ENCODE measurements at regions not wholly inside any gene's neighbourhood (a gene's known extent, or its start where the extent isn't known, plus 50 kb on each side); places are given as distances from the start of the nearest gene placed in this dataset.
A peak's percentile ranks its signal among the peaks of the same experiment; 100 is the strongest.
"Not testable (repeated sequence)": the region's sequence is repeated elsewhere in the genome, so short reads cannot be mapped to it uniquely, and the experiment has no call there.

DNA sequence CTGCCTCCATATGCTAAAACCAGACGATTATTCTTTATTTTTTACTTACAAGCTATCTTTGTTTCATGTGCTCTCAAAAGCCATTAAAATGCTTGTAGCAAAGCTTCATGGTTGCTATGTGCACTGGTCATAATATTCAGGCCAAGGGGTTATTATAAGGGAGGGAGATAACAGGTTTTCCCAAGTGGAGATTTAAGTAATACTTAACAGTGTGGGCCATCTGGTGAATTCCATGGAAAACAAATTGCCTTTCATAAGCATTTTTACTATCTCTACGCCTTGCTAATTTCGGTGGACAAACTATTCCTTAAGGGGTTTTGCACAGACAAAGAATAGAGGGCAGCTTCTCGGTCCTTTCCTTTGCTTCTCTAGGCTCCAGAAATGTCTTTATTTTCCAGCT lies 137.8 kb downstream of the NUF2 start:
- DNase-seq (ENCODE audit: low read depth, low spot score) = no peak
- in situ Hi-C loops (cut with HindIII; ENCODE audit: low pct_unique_long_range_greater_than_20kb, low sequenced_read_pairs) = no loop called here

DNA sequence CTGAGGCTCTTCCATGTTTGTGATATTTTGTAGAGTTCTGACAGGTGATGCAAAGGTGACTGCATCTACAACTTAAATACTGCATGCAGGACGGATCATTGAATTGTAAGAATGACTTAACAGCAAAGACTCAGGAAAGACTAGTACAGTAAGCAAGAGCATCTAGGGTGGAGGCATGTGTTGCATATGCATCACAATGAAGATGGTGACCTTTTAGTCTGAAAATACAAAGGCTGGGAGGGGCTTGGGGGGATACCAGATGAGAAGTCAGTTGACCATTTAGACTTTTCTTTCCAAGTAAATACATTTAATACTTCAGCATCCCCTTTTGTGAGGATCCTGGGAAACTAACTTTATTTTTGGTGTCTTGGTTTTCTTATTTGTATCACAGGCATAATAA lies 145.5 kb downstream of the NUF2 start:
- DNase-seq (ENCODE audit: low read depth, low spot score) = no peak
- in situ Hi-C loops (cut with HindIII; ENCODE audit: low pct_unique_long_range_greater_than_20kb, low sequenced_read_pairs) = no loop called here

GRCh38 chr1:163471779-163472650 lies 150.3 kb downstream of the NUF2 start:
- in situ Hi-C loops (cut with HindIII; ENCODE audit: low pct_unique_long_range_greater_than_20kb, low sequenced_read_pairs) = no loop called here
- no peak for DNase-seq (ENCODE audit: low read depth, low spot score)

DNA sequence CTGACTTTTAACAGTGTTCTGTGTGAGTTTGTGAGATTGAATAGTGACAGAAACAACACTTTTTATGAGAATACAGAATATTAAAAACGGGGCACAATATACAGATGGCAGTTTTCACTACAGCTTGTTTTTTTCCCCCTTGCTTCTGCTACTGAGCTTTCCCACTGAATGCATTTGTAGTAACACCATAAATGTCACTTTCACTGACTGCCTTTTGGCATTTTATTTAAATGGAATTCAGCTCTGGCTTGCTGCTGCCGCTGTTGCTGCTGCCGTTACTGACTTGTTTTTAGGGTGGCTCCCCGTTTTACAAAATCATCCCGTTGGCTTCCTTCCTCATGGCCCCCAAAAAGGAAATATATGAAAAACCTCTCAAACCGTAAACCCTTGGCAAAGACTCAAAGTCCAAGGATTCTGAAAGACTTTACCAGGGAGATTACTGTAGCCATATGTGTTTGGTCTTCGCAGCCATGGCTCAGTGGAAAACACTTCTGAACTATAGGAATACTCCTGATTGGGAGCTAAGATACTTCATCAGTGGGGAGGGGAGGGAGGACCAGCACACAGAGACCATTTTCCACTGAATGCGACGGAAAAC lies 151.0 kb downstream of the NUF2 start:
- DNase-seq (ENCODE audit: low read depth, low spot score) = no peak
- in situ Hi-C loops (cut with HindIII; ENCODE audit: low pct_unique_long_range_greater_than_20kb, low sequenced_read_pairs) = no loop called here

- in situ Hi-C loops (cut with HindIII; ENCODE audit: low pct_unique_long_range_greater_than_20kb, low sequenced_read_pairs) = no loop called here
Measured at GRCh38 chr1:163477276-163477830, 155.6 kb downstream of the NUF2 start.

DNA sequence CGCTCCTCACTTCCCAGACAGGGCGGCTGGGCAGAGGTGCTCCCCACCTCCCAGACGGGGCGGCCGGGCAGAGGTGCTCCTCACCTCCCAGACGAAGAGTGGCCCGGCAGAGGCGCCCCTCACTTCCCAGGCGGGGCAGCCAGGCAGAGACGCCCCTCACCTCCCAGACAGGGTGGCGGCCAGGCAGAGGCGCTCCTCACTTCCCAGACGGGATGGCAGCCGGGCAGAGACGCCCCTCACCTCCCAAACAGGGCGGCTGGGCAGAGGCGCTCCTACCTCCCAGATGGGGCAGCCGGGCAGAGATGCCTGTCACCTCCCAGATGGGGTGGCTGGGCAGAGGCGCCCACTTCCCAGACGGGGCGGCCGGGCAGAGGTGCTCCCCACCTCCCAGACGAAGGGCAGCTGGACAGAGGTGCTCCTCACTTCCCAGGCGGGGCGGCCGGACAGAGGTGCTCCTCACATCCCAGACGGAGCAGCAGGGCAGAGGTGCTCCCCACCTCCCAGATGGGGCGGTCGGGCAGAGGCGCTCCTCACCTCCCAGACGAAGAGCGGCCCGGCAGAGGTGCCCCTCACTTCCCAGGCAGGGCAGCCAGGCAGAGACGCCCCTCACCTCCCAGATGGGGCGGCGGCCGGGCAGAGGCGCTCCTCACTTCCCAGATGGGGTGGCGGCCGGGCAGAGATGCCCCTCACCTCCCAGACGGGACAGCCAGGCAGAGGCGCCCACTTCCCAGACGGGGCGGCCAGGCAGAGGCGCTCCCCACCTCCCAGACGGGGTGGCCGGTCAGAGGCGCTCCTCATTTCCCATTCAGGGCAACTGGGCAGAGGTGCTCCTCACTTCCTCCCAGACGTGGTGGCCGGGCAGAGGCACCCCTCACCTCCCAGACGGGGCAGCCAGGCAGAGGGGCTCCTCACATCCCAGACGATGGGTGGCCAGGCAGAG lies 176.9 kb downstream of the NUF2 start:
- in situ Hi-C loops (cut with HindIII; ENCODE audit: low pct_unique_long_range_greater_than_20kb, low sequenced_read_pairs); DNase-seq (ENCODE audit: low read depth, low spot score): not testable (repeated sequence)

More at GRCh38 chr1:163477276-163477830, 155.6 kb downstream of the NUF2 start:
- DNase-seq (ENCODE audit: low read depth, low spot score) = no peak

DNA sequence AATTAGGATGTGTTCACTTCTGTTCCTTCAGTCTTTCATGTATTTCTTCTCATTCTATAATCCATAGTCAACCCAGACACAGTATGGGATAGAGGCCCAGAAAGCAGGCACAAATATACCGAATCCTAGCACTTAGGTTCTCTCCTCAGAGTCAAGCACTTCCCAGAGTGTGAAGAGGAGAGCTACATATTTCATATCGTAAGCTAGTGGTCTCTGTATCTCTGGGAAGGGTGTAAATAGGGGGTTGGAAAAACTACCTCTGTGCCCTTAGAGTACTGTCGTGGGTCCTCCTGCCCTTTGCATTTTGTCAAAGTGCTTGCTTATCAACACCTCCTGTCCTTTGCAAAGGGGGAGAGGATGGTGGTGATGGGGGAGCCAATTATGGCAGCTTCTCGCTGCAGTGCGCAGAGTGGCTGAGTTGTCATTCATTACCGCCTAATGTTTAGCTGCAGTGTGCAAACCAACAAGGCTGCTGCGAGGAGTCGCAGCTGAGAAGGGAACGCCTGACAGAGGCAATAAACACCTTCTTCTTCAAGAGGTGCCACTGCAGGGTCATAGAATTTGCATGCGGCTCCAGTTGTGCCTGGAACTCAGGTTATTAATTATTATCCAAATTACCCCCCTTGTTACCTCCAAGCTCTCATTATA lies 182.7 kb downstream of the NUF2 start:
- DNase-seq (ENCODE audit: low read depth, low spot score) = no peak
- in situ Hi-C loops (cut with HindIII; ENCODE audit: low pct_unique_long_range_greater_than_20kb, low sequenced_read_pairs) = no loop called here

DNA sequence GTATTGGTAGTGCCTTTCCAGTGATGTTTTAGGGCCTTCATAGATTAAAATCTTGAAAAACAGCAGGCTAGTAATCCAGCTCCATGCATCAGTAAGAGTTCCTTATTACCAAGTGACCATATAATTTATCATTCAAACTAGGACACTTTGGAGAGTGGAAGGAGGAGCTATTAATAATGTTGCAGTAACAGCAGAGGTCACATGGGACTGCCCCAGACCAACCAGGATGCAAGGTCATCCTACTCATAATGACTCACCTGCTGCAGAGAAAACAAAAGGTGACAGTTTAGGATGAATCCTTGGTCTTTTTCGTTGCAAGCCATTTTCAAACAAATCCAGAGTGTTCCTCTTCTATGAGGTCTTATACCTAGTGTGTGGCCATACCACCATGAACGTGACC lies 187.4 kb downstream of the NUF2 start:
- DNase-seq (ENCODE audit: low read depth, low spot score) = no peak
- in situ Hi-C loops (cut with HindIII; ENCODE audit: low pct_unique_long_range_greater_than_20kb, low sequenced_read_pairs) = no loop called here

GRCh38 chr1:163512349-163512989 lies 190.7 kb downstream of the NUF2 start:
- in situ Hi-C loops (cut with HindIII; ENCODE audit: low pct_unique_long_range_greater_than_20kb, low sequenced_read_pairs) = no loop called here
- DNase-seq (ENCODE audit: low read depth, low spot score) = no peak

DNA sequence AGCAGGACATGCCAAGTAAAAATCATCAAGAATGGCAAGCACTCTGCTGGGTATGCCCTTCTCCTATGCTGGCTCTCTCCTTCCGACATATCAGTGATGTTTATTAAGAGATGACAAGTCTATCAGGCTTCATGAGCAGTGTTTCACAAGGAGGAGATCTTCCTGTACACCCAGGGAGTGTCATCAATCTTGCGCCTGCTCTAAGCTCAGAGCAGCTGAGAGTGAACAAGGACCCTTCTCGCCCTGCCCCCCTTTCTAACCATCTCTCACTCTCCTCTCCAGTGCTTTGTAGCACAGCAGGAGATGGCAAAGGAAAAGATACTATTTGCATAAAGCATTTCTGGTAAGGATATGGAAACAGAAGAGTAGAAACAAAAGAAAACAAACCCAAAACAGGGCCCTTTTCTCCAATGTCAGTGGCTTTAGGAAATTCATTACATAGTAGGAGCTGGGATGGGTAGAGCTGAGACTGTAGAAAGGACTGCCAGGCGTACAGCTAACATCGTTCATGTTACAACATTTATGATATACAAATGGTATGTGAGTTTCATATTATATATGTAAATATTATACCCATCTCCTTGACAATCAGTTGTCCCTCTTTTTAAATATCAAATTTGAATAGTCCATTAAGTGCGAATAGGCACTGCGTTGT lies 201.7 kb downstream of the NUF2 start:
- no peak for DNase-seq (ENCODE audit: low read depth, low spot score)
- in situ Hi-C loops (cut with HindIII; ENCODE audit: low pct_unique_long_range_greater_than_20kb, low sequenced_read_pairs) = no loop called here

DNA sequence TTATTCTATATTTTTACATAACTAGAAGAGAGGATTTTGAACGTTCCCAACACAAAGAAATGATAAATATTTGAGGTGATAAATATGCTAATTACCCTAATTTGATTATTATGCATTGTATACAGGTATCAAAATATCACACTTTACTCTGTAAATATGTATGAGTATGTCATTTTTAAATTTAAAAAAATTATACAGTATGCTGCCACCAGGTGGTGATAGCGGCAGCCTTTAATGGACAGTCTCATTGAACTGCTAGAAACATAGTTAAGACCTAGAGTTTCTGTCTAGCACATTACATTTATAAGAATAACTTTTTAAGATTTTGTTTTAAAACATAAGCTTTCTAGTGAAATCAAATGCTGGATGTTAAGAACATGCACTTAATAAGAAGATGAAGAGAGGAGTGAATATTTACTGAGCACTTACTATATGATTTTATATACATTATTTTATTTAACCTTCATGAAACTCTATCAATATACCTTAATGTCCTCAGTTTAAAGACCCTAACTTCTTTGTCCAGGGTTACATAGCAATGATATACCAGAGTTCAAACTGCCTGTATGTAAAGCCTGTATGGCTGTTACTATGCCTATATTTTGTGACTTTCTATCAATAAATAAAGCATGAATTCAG lies 207.1 kb downstream of the NUF2 start:
- peak; percentile 45 for DNase-seq (ENCODE audit: low read depth, low spot score)
- in situ Hi-C loops (cut with HindIII; ENCODE audit: low pct_unique_long_range_greater_than_20kb, low sequenced_read_pairs) = no loop called here

- in situ Hi-C loops (cut with HindIII; ENCODE audit: low pct_unique_long_range_greater_than_20kb, low sequenced_read_pairs) = no loop called here
- no peak for DNase-seq (ENCODE audit: low read depth, low spot score)
Measured at GRCh38 chr1:163531345-163531744, 209.6 kb downstream of the NUF2 start.

GRCh38 chr1:163535401-163535800 lies 213.6 kb downstream of the NUF2 start:
- no peak for DNase-seq (ENCODE audit: low read depth, low spot score)
- in situ Hi-C loops (cut with HindIII; ENCODE audit: low pct_unique_long_range_greater_than_20kb, low sequenced_read_pairs) = no loop called here

GRCh38 chr1:163535807-163536206 lies 214.1 kb downstream of the NUF2 start:
- peak; percentile 43 for DNase-seq (ENCODE audit: low read depth, low spot score)
- in situ Hi-C loops (cut with HindIII; ENCODE audit: low pct_unique_long_range_greater_than_20kb, low sequenced_read_pairs) = no loop called here

DNA sequence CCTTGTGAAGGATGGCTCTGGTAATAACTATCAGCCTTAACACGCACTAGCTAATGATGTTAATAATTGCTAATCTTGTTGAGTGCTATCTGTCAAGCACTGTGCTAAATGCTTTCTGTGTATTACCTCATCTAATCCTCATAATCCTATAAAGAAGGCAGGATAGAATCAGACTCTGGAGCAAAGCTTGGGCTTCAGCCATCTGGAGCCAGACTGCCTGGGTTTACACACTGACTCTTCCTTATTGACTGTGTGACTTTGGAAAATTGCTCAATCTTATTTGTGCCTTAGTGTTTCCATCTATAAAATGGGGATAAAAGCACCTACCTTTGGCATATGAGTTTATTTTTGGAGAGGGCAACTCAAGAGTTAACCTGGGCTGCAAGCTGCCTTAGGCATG lies 216.1 kb downstream of the NUF2 start:
- in situ Hi-C loops (cut with HindIII; ENCODE audit: low pct_unique_long_range_greater_than_20kb, low sequenced_read_pairs) = no loop called here
- no peak for DNase-seq (ENCODE audit: low read depth, low spot score)

DNA sequence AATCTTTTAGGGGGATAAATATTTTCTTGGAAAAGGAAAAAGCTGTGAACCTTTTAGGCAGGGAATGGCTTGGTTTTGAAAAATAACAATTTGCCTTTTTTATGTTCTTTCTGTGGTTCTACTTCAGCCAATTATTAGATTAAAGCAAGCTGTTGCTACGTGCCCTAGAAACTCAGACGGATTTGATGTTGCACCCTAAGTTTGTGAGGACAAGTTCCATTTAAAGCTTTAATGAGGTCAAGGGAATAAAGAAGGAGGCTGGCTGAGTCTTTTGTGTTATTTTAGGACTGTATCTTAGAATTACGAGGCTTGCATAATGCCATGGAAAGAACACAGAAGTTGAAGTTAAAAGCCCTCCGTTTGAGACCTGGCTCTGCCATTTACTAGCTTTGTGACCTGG lies 216.9 kb downstream of the NUF2 start:
- DNase-seq (ENCODE audit: low read depth, low spot score) = no peak
- in situ Hi-C loops (cut with HindIII; ENCODE audit: low pct_unique_long_range_greater_than_20kb, low sequenced_read_pairs) = no loop called here
